GM12878 (cell line): ENCODE measurements at regions not wholly inside any gene's neighbourhood (a gene's known extent, or its start where the extent isn't known, plus 50 kb on each side); places are given as distances from the start of the nearest gene placed in this dataset.

Source experiments
- ATAC-seq: fragments of 200-7000 bp; cut with Tn5 transposase; 3 replicates; pipeline ENCODE4 v1.9.1; 2020; ENCODE audit warnings: mild to moderate bottlenecking, moderate library complexity
- BruUV-seq: library from RNA; stranded (reverse); fragments of 400-500 nt; replicated peaks from 2 replicates; lab custom pipeline; 2021; lab: Mats Ljungman, UMichigan
- CTCF ChIA-PET: fragments of 300-600 bp; sonication (Branson Sonifier 250); formaldehyde crosslinking; extraction: SDS; loops from one replicate; lab custom pipeline; 2021; ENCODE audit warnings: inconsistent platforms; lab: Yijun Ruan, JAX
- POLR2A ChIA-PET: fragments of 350-600 bp; formaldehyde crosslinking; extraction: SDS; loops from one replicate; lab custom pipeline; 2021; ENCODE audit warnings: inconsistent platforms; lab: Charles Lee
- RAD21 ChIA-PET: fragments of 300-600 bp; sonication (Branson Sonifier 250); formaldehyde crosslinking; loops from one replicate; lab custom pipeline; 2023; ENCODE audit warnings: antibody characterized with exemption; ENCODE audit not compliant: unreplicated experiment; lab: Charles Lee
- SMC1A ChIA-PET: fragments of 300-600 bp; sonication (Branson Sonifier 250); formaldehyde crosslinking; loops from one replicate; lab custom pipeline; 2023; ENCODE audit not compliant: unreplicated experiment, uncharacterized antibody; lab: Charles Lee
- DNase-seq: peaks from one replicate; pipeline ENCODE4 v3.0.0-alpha.2; 2011; ENCODE audit warnings: low read depth, low spot score
- FAIRE-seq: peaks from 3 replicates; lab custom pipeline; 2011; peaks lifted over from hg19 to GRCh38; lab: Jason Lieb, UNC
- H2AFZ ChIP-seq: 2 replicates; pipeline ENCODE4 v1.6.0; 2011; ENCODE audit warnings: low read depth, low read length, control low read depth; ENCODE audit not compliant: control insufficient read depth
- H3K27ac ChIP-seq: 2 replicates; pipeline ENCODE4 v1.5.1; 2011; ENCODE audit warnings: control low read depth; ENCODE audit not compliant: control insufficient read depth, insufficient read depth
- H3K27me3 ChIP-seq, 2 experiments: replicated peaks in 1 of 2; 2 replicates each; pipeline versions ENCODE4 v1.6.0 to v1.6.1; 2011; ENCODE audit warnings: low read length in 1 of 2; ENCODE audit not compliant: control insufficient read depth in 2 of 2, insufficient read depth in 2 of 2
- H3K36me3 ChIP-seq, 2 experiments: 2 replicates each; pipeline ENCODE4 v1.5.1; 2011; ENCODE audit warnings: low read length in 1 of 2; ENCODE audit not compliant: control insufficient read depth in 2 of 2, insufficient read depth in 2 of 2
- H3K4me1 ChIP-seq: 2 replicates; pipeline ENCODE4 v1.6.1; 2011; ENCODE audit warnings: mild to moderate bottlenecking, low read length, moderate library complexity, mixed read lengths; ENCODE audit not compliant: control insufficient read depth, insufficient read depth
- H3K4me2 ChIP-seq: 2 replicates; pipeline ENCODE4 v1.6.0; 2011; ENCODE audit warnings: control low read depth; ENCODE audit not compliant: control insufficient read depth, insufficient read depth
- H3K4me3 ChIP-seq: fragments of 200-600 bp; sonication (generic); 2 replicates; pipeline ENCODE4 v1.5.1; 2016
- H3K79me2 ChIP-seq: 2 replicates; pipeline ENCODE4 v1.6.0; 2011; ENCODE audit warnings: low read length; ENCODE audit not compliant: control insufficient read depth, insufficient read depth
- H3K9ac ChIP-seq: 2 replicates; pipeline ENCODE4 v1.8.0; 2011; ENCODE audit warnings: low read length, control low read depth, mixed read lengths; ENCODE audit not compliant: control insufficient read depth, insufficient read depth
- H3K9me3 ChIP-seq: replicated peaks from 3 replicates; pipeline ENCODE4 v1.5.1; 2011; ENCODE audit warnings: mild to moderate bottlenecking, low read length; ENCODE audit not compliant: control insufficient read depth, insufficient read depth
- H4K20me1 ChIP-seq: 2 replicates; pipeline ENCODE4 v1.6.0; 2011; ENCODE audit not compliant: control insufficient read depth, insufficient read depth
- E2F4 ChIP-seq: IDR thresholded peaks from 2 replicates; pipeline ENCODE4 v1.6.1; 2012; ENCODE audit warnings: low read depth, low read length, improper control_type of control experiment
- NFYB ChIP-seq: IDR thresholded peaks from 2 replicates; pipeline ENCODE4 v1.6.1; 2011; ENCODE audit warnings: low read depth, mild to moderate bottlenecking, low read length, improper control_type of control experiment, moderate library complexity; ENCODE audit not compliant: insufficient read depth
- NRF1 ChIP-seq: conservative IDR thresholded peaks from 2 replicates; pipeline ENCODE4 v1.6.1; 2011; ENCODE audit warnings: mild to moderate bottlenecking, low read depth, low read length, improper control_type of control experiment
- PAX5 ChIP-seq: IDR thresholded peaks from 2 replicates; pipeline ENCODE4 v1.6.1; 2011; ENCODE audit warnings: low read depth, low read length, borderline replicate concordance
- RCOR1 ChIP-seq: conservative IDR thresholded peaks from 2 replicates; pipeline ENCODE4 v1.6.1; 2012; ENCODE audit warnings: low read depth, low read length, improper control_type of control experiment
- RELA ChIP-seq: fragments of 450-650 bp; IDR thresholded peaks from 2 replicates; pipeline ENCODE4 v1.8.0; 2014; ENCODE audit warnings: borderline replicate concordance; ENCODE audit not compliant: partially characterized antibody
- TBL1XR1 ChIP-seq: IDR thresholded peaks from 2 replicates; pipeline ENCODE4 v1.6.1; 2012; ENCODE audit warnings: low read depth, low read length, improper control_type of control experiment
- ZNF592 ChIP-seq: fragments of 450-650 bp; IDR thresholded peaks from 2 replicates; pipeline ENCODE4 v1.6.1; 2017; ENCODE audit warnings: mild to moderate bottlenecking, moderate library complexity
- ZSCAN29 ChIP-seq: fragments of 450-650 bp; IDR thresholded peaks from 2 replicates; pipeline ENCODE4 v1.6.1; 2017; ENCODE audit warnings: mild to moderate bottlenecking, moderate library complexity
- WGBS: methylation state at CpG from one replicate; pipeline ENCODE4 v1.1.6; 2016; ENCODE audit warnings: low lambda C conversion rate; ENCODE audit not compliant: insufficient replicate concordance, insufficient coverage; ENCODE audit errors: missing lambda C conversion rate; 5-methylcytosine and 5-hydroxymethylcytosine counted together
- in situ Hi-C: fragments of 300-500 bp; cut with MboI; formaldehyde crosslinking; loops from 9 replicates; pipeline ENCODE4 v1.14.3; 2018; ENCODE audit warnings: mixed read lengths
- intact Hi-C: fragments of 100-400 bp; cut with micrococcal nuclease; formaldehyde crosslinking; loops from one replicate; pipeline ENCODE4 v1.14.2; 2022; ENCODE audit not compliant: unreplicated experiment
- TF ChIP-seq, protein P1 (sequence below): IDR thresholded peaks from 2 replicates; pipeline ENCODE4 v1.6.1; 2011; ENCODE audit warnings: borderline replicate concordance, low read depth, mild to moderate bottlenecking, moderate library complexity, mixed read lengths, low read length; ENCODE audit not compliant: insufficient read depth; ENCODE audit errors: extremely low read length

- intact Hi-C loops (loop anchor here (10.0 kb wide), 1 partner anchor 662 kb away; no protein-coding TSS in a partner anchor), in situ Hi-C loops (loop anchor here (5.0 to 10.0 kb wide), 2 partner anchors 169 to 252 kb away; partner anchors contain the start of genes AIDA and BROX)
- H3K79me2 ChIP-seq: no peaks in the 10 kb centered on the region
- FAIRE-seq (no peak), ATAC-seq (no peak), DNase-seq (no peak)
- SMC1A ChIA-PET: interaction anchor here (0.9 to 1.6 kb wide), 3 partner anchors 15 to 171 kb away, joined by 4 to 5 read pairs (median 4); no protein-coding TSS in a partner anchor
- H4K20me1 ChIP-seq: no peaks in the 10 kb centered on the region
- no peak for TF ChIP-seq RCOR1
- TF ChIP-seq, protein P1, sequence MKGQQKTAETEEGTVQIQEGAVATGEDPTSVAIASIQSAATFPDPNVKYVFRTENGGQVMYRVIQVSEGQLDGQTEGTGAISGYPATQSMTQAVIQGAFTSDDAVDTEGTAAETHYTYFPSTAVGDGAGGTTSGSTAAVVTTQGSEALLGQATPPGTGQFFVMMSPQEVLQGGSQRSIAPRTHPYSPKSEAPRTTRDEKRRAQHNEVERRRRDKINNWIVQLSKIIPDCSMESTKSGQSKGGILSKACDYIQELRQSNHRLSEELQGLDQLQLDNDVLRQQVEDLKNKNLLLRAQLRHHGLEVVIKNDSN: no peak
- TF ChIP-seq E2F4: no peak
- no peak for TF ChIP-seq ZSCAN29
- no peak for TF ChIP-seq TBL1XR1
- TF ChIP-seq PAX5: no peak
- TF ChIP-seq ZNF592: no peak
- TF ChIP-seq NFYB: no peak
- TF ChIP-seq NRF1: no peak
- no peak for TF ChIP-seq RELA
- H3K9ac ChIP-seq: no peak overlapping the region
- no peaks in the 10 kb centered on the region for H3K4me1 ChIP-seq
- H3K4me3 ChIP-seq: no peak overlapping the region
- CTCF ChIA-PET: interaction anchor here (0.6 to 7.0 kb wide), 5 partner anchors 9 to 661 kb away, joined by 3 to 119 read pairs (median 4); no protein-coding TSS in a partner anchor
- RAD21 ChIA-PET: interaction anchor here (1.1 to 4.6 kb wide), 2 partner anchors 157 to 171 kb away, joined by 3 to 50 read pairs; no protein-coding TSS in a partner anchor
- H3K4me2 ChIP-seq: no peak overlapping the region
- no peaks in the 10 kb centered on the region for H3K36me3 ChIP-seq
- POLR2A ChIA-PET: interaction anchor here (0.5 to 0.6 kb wide), 2 partner anchors 188 to 251 kb away, joined by 3 to 4 read pairs; no protein-coding TSS in a partner anchor
- no peak overlapping the region for H2AFZ ChIP-seq
- BruUV-seq: no TSS peak
- H3K27me3 ChIP-seq: peaks cover 2 to 5% of the 10 kb centered on the region in 2 experiments; a peak in 2 of 4 replicates
- 58% methylated on average over 8 of the region's 8 CpGs for WGBS
- no peak overlapping the region for H3K27ac ChIP-seq
- no peaks in the 10 kb centered on the region; the same call in 2 of the 3 replicates for H3K9me3 ChIP-seq
These were observed 84.7 kb downstream of the HHIPL2 start for GRCh38 chr1:222463059-222463730.
